ENCODE measurements at regions not wholly inside any gene's neighbourhood (a gene's known extent, or its start where the extent isn't known, plus 50 kb on each side); places are given as distances from the start of the nearest gene placed in this dataset.

DNA sequence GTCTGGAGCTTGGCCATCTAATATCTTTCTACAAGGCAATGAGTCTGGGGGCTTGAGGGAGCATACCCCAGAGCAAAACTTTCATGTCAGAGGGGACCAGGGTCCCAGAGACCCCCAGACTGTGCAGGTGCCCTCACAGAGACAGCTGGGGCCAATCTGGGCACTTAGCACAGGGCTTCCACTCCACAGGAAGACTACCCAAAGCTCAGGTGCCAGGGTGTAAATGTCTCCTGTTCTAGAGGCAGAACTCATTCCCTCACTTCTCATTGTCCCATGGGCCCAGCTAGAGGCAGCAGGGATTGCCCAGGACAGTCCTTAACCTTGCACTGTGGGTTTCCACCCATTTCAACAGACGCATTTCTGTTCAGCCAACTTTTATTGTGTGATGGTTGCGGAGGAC lies 246.9 kb downstream of the ACTR3B start:
- TF ChIP-seq, protein P1, sequence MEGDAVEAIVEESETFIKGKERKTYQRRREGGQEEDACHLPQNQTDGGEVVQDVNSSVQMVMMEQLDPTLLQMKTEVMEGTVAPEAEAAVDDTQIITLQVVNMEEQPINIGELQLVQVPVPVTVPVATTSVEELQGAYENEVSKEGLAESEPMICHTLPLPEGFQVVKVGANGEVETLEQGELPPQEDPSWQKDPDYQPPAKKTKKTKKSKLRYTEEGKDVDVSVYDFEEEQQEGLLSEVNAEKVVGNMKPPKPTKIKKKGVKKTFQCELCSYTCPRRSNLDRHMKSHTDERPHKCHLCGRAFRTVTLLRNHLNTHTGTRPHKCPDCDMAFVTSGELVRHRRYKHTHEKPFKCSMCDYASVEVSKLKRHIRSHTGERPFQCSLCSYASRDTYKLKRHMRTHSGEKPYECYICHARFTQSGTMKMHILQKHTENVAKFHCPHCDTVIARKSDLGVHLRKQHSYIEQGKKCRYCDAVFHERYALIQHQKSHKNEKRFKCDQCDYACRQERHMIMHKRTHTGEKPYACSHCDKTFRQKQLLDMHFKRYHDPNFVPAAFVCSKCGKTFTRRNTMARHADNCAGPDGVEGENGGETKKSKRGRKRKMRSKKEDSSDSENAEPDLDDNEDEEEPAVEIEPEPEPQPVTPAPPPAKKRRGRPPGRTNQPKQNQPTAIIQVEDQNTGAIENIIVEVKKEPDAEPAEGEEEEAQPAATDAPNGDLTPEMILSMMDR (conservative IDR thresholded peaks at IDR 0.05; ENCODE audit: low read depth, low read length), result no peak
- TF ChIP-seq EZH2 (IDR thresholded peaks at IDR 0.05; ENCODE audit: borderline replicate concordance, low read depth, low read length, poor library complexity, severe bottlenecking), result no peak

Data from A673 (cell line).